ENCODE measurements at regions not wholly inside any gene's neighbourhood (a gene's known extent, or its start where the extent isn't known, plus 50 kb on each side); places are given as distances from the start of the nearest gene placed in this dataset.

GRCh38 chr1:38454236-38454635, 405.3 kb downstream of the RRAGC start (continued):
- TF ChIP-seq ZNF462 (CRISPR knock-in tag; IDR thresholded peaks at IDR 0.05) (no peak), POLR2AphosphoS5 (IDR thresholded peaks at IDR 0.05; ENCODE audit: low read depth) (no peak), ETS1 (IDR thresholded peaks at IDR 0.05) (no peak), EZH2phosphoT487 (IDR thresholded peaks at IDR 0.05; ENCODE audit: unreplicated experiment) (no peak), CTCF (conservative IDR thresholded peaks at IDR 0.05; ENCODE audit: low read depth in 2 of 2) (no peak), CREB1 (CRISPR knock-in tag; IDR thresholded peaks at IDR 0.05; ENCODE audit: low read depth) (no peak), STAT1 (IDR thresholded peaks at IDR 0.05; ENCODE audit: unreplicated experiment) (no peak), NANOG (IDR thresholded peaks at IDR 0.05; ENCODE audit: borderline replicate concordance) (no peak)

All from GM23338 (cell line).